ENCODE measurements at regions not wholly inside any gene's neighbourhood (a gene's known extent, or its start where the extent isn't known, plus 50 kb on each side); places are given as distances from the start of the nearest gene placed in this dataset.

DNA sequence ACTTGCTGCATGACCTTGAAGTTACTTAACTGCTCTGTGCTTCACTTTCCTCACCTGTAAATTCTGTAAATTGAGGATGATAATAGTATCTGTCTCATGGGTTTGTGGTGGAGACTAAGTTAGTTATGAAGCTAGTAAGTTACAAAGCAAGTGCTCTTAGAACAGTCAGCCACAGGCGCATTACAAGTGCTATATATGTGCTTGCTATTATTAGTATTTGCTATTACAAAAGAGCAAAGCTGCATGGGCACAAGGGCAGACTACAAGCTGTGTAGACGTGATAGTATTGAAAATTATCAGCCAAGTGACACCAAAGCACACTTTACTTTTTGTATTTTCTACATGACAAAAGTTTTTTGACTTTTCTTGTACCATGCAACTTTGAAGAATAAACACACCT is 150.9 kb upstream of the CTTNBP2NL start:
- TF ChIP-seq, protein P1, sequence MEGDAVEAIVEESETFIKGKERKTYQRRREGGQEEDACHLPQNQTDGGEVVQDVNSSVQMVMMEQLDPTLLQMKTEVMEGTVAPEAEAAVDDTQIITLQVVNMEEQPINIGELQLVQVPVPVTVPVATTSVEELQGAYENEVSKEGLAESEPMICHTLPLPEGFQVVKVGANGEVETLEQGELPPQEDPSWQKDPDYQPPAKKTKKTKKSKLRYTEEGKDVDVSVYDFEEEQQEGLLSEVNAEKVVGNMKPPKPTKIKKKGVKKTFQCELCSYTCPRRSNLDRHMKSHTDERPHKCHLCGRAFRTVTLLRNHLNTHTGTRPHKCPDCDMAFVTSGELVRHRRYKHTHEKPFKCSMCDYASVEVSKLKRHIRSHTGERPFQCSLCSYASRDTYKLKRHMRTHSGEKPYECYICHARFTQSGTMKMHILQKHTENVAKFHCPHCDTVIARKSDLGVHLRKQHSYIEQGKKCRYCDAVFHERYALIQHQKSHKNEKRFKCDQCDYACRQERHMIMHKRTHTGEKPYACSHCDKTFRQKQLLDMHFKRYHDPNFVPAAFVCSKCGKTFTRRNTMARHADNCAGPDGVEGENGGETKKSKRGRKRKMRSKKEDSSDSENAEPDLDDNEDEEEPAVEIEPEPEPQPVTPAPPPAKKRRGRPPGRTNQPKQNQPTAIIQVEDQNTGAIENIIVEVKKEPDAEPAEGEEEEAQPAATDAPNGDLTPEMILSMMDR (conservative IDR thresholded peaks at IDR 0.05; ENCODE audit: low read depth, low read length), result no peak
- no peak overlapping the region for H2AFZ ChIP-seq (ENCODE audit: low read depth)
- H3K27ac ChIP-seq, result no peak overlapping the region
- H3K79me2 ChIP-seq (ENCODE audit: insufficient read depth, low read depth), result no peaks in the 10 kb centered on the region
- no peaks in the 10 kb centered on the region for H3K4me1 ChIP-seq (ENCODE audit: low read depth, poor library complexity, severe bottlenecking)
- H3K9ac ChIP-seq, result no peak overlapping the region
- H4K20me1 ChIP-seq (ENCODE audit: insufficient read depth), result no peaks in the 10 kb centered on the region
- no peaks in the 10 kb centered on the region for H3K27me3 ChIP-seq (ENCODE audit: insufficient read depth, low read depth)
- H3K4me2 ChIP-seq, result no peak overlapping the region
- H3K36me3 ChIP-seq (ENCODE audit: insufficient read depth), result no peaks in the 10 kb centered on the region
- no peak overlapping the region for H3K4me3 ChIP-seq (IDR thresholded peaks at IDR 0.05; ENCODE audit: insufficient read depth, low read depth, low read length)

DNA sequence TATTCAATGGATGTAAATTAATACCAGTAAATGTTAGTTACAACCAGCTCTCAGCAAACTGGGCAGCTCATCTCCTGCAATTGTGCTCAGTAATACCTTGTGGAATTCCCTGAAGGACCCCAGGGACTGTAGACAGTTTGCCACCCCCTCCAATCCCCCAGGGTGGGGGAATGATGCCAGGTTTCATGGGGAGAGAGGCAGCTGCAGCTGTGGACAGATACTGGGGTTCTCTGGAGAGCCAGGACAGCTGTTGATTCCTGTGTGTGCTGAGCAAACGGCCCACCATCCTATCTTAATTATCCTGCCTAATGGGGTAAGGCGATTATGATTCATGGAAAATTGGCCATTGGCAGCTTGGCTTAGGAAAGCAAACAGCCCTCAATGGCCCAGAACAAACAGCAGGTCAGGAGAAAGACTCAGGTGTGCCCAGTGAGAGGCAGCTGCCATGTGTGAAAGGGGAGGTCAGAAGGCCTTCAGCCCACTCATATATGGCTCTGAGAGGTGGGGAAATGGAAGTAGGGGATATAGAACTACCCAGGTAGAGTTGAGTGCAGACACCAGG is 148.9 kb upstream of the CTTNBP2NL start:
- Histone ChIP-seq H4K20me1 (ENCODE audit: insufficient read depth) (no peaks in the 10 kb centered on the region), H3K36me3 (ENCODE audit: insufficient read depth) (no peaks in the 10 kb centered on the region), H3K9ac (no peak overlapping the region), H3K79me2 (ENCODE audit: insufficient read depth, low read depth) (no peaks in the 10 kb centered on the region), H3K4me1 (ENCODE audit: low read depth, poor library complexity, severe bottlenecking) (no peaks in the 10 kb centered on the region), H2AFZ (ENCODE audit: low read depth) (no peak overlapping the region), H3K4me3 (IDR thresholded peaks at IDR 0.05; ENCODE audit: insufficient read depth, low read depth, low read length) (no peak overlapping the region), H3K4me2 (no peak overlapping the region), H3K27ac (no peak overlapping the region), H3K27me3 (ENCODE audit: insufficient read depth, low read depth) (no peaks in the 10 kb centered on the region)
- TF ChIP-seq, protein P1 (conservative IDR thresholded peaks at IDR 0.05; ENCODE audit: low read depth, low read length), result no peak

DNA sequence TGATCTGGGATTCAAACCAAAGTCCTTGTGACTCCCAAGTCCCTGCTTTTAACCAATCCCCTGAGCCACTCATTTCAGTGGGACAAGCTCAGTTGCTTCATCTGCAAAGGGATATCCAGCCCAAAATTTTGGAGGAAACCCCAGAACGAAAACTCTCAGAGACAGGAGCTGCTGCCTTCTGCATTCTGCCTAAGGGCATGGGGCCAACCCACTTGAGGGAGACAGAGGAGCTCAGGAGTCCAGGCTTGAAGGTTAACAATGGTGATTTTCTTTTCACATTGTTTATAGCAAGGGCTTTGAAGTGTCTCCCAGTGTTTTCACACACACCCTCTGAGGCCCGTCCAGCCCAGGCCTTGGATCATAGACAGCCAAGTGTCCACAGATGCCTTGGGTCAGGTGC is 148.1 kb upstream of the CTTNBP2NL start:
- no peaks in the 10 kb centered on the region for H3K36me3 ChIP-seq (ENCODE audit: insufficient read depth)
- no peak overlapping the region for H2AFZ ChIP-seq (ENCODE audit: low read depth)
- TF ChIP-seq, protein P1 (conservative IDR thresholded peaks at IDR 0.05; ENCODE audit: low read depth, low read length), result no peak
- H3K27me3 ChIP-seq (ENCODE audit: insufficient read depth, low read depth), result no peaks in the 10 kb centered on the region
- H3K79me2 ChIP-seq (ENCODE audit: insufficient read depth, low read depth), result no peaks in the 10 kb centered on the region
- no peak overlapping the region for H3K9ac ChIP-seq
- H3K4me2 ChIP-seq, result no peak overlapping the region
- no peak overlapping the region for H3K27ac ChIP-seq
- H3K4me3 ChIP-seq (IDR thresholded peaks at IDR 0.05; ENCODE audit: insufficient read depth, low read depth, low read length), result no peak overlapping the region
- H3K4me1 ChIP-seq (ENCODE audit: low read depth, poor library complexity, severe bottlenecking), result no peaks in the 10 kb centered on the region
- H4K20me1 ChIP-seq (ENCODE audit: insufficient read depth), result no peaks in the 10 kb centered on the region

DNA sequence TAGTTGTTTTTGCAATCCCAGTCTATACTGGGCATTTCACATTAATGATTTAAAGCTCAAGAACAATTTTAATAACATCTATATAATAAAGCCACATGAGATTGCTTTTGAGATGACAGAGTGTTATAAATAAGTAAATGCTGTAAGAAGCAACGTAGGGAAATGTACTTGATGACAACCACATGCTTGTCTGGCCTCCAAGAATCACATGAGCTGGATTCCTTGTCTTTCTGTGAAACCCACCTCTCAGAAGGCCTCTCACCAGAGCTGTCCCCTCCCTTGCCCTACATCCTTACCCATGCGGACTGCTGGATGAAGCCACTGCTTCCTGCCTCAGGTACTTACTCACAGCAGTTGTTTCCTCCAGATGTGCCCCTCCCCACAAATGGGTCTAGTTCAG is 145.1 kb upstream of the CTTNBP2NL start:
- TF ChIP-seq, protein P1 (conservative IDR thresholded peaks at IDR 0.05; ENCODE audit: low read depth, low read length), result no peak
- no peaks in the 10 kb centered on the region for H3K4me1 ChIP-seq (ENCODE audit: low read depth, poor library complexity, severe bottlenecking)
- no peaks in the 10 kb centered on the region for H3K36me3 ChIP-seq (ENCODE audit: insufficient read depth)
- no peak overlapping the region for H3K27ac ChIP-seq
- no peak overlapping the region for H2AFZ ChIP-seq (ENCODE audit: low read depth)
- no peaks in the 10 kb centered on the region for H3K79me2 ChIP-seq (ENCODE audit: insufficient read depth, low read depth)
- no peak overlapping the region for H3K9ac ChIP-seq
- H3K4me2 ChIP-seq, result no peak overlapping the region
- no peaks in the 10 kb centered on the region for H3K27me3 ChIP-seq (ENCODE audit: insufficient read depth, low read depth)
- H4K20me1 ChIP-seq (ENCODE audit: insufficient read depth), result no peaks in the 10 kb centered on the region
- no peak overlapping the region for H3K4me3 ChIP-seq (IDR thresholded peaks at IDR 0.05; ENCODE audit: insufficient read depth, low read depth, low read length)
